NCI-H748 treated with DMSO at 0.1 percent for 48 hours (cell line): ENCODE measurements at regions not wholly inside any gene's neighbourhood (a gene's known extent, or its start where the extent isn't known, plus 50 kb on each side); places are given as distances from the start of the nearest gene placed in this dataset.

Source experiments
- DNase-seq: peaks from one replicate; lab custom pipeline; 2025; lab: John Stamatoyannopoulos, UW

DNA sequence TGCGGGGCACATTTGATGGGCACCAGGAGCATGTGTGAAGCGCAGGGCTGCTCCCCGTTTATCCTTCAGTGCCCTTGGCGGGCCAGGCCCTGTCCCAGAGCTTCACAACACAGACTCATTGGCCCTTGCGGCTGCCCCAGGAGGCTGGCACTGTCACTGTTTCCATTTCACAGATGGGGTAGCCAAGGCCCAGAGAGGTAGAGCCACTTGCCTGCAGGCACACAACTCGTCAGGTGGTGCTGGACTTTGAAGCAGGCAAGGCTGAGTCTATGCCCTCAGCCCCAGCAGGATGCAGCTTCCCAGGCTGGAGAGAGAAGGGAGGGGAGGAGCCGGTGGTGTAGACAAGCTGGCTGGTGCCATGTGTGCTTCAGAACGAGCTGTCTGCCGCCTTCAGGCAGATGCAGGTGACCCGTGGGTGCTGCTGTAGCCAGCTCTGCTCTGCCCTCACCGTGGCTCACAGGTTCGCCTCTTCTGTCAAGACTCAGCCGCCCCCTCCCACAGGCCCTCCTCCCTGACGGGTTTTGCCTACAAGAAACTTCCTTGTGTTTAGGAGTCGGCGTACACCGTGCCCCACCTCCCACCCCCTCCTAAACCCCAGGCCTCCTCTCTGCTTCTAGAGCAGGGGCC, 232.3 kb upstream of the CIBAR2 start:
- no peak for DNase-seq

DNA sequence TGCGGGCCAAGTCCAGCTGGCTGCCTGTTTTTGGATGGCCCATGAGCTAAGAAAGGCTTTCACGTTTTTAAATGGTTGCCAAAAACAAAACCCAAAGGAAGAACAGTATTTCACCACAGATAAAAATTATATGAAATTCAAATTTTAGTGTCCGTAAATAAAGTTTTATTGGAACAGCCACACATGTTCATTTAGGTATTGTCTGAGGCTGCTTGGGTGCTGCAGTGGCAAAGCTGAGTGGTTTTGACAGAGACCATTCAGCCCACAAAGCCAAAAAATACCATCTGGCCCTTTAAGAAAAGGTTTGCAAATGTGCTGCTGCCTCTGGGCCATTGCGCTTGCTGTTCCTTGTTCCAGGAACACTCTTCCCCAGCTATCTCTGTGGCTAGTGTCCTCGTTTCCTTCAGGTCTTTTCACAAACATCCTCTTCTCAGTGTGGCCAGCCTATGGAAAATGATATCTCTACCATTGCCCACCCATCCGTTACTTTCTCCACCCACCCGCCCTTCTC, 232.9 kb upstream of the CIBAR2 start:
- no peak for DNase-seq

DNA sequence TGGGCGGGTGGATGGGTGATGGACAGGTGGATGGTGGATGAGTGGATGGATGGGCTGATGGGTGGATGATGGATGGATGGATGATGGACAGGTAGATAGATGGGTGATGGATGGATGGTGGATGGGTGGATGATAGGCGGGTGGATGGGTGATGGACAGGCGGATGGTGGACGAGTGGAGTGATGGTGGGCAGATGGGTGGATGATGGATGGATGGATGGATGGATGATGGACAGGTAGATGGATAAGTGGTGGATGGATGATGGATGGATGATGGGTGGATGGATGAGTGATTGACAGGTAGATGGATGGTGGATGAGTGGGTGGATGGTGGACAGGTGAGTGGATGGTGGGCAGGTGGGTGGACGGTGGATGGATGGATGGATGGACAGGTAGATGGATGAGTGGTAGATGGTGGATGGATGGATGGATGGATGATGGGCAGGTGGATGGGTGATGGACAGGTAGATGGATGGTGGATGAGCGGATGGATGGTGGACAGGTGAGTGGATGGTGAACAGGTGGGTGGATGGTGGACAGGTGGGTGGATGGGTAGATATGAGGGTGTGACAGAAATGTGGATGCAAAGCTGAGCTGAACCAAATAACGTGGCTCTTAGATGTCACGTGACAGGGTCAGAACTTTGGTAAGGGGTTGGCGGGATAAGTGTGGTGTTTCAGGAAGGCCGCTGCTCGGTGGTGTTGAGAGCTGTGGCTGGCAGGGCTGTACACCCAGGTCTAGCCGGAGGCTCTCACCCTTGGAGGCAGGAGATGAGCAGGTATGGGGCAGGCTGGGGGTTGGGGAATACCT, 234.3 kb upstream of the CIBAR2 start:
- no peak for DNase-seq

DNA sequence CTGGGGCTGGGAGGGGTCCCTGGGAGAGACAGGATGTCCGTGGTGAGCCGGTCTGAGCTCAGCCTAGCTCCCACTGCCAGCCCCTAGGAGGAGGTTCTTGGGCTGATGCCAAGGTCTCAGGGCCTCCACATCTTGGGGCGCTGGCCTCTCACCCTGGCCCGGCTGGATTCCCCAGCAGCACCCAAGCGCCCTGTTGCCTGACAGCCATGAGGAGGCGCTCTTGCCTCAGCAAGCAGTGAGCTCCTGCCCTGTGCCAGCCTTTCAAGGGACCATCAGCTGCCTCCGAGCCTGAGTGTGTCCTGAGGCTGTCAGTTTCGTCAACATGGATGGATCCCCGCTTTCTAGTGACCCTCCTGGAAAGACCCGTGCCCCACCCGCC, 234.9 kb upstream of the CIBAR2 start:
- no peak for DNase-seq

DNA sequence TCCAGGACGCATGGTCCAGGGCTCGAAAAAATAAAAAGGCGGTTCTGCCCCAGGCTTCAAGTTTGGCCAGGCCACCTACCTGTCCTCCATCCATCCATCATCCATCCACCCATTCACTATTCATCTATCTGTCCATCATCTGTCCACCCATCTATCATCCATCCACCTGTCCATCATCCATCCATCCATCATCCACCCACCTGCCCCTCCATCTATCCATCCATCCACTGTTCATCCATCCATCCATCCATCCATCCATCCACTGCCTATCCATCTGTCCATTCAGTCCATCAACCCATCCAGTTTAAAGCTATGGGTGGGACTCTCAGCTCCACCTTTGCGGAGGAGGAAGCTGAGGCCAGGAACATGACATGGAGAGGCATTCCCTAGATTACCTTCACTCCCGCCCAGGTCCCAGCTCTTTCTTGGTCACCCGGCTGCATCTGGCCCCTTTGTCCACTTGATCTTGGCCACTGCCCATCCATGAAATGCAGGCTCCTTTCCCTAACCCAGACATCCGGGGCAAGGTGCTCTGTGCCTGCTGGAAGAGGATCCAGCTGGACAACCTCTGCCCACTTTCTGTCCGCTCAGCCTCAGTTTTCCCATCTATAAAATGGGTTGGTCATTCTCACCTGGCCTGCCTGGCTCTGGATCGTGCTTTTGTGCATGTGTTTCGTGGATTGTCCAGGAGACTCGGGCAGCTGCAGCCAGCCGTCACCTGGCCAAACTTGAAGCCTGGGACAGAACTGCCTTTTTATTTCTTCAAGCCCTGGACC, 236.0 kb upstream of the CIBAR2 start:
- DNase-seq: no peak

DNA sequence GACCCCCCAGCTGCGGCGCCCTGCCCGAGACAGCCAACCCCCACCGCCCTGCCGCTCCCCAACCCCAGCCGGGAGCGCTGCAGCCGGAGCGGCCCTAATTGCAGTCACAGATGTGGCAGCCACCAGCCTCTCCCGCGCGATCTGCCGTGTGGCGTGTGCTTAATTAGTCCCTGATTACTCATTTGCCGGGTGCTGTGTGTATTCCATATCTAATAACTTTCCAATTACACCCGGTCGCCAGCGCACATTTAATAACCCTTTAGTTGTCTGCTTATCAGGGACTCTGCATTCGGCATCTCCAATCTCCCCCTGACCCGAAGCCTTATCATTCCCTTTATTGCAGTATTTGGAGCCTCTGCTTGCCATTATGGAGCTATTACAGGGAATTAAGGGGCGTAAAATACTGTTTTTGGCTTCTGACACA, 236.7 kb upstream of the CIBAR2 start:
- no peak for DNase-seq

DNA sequence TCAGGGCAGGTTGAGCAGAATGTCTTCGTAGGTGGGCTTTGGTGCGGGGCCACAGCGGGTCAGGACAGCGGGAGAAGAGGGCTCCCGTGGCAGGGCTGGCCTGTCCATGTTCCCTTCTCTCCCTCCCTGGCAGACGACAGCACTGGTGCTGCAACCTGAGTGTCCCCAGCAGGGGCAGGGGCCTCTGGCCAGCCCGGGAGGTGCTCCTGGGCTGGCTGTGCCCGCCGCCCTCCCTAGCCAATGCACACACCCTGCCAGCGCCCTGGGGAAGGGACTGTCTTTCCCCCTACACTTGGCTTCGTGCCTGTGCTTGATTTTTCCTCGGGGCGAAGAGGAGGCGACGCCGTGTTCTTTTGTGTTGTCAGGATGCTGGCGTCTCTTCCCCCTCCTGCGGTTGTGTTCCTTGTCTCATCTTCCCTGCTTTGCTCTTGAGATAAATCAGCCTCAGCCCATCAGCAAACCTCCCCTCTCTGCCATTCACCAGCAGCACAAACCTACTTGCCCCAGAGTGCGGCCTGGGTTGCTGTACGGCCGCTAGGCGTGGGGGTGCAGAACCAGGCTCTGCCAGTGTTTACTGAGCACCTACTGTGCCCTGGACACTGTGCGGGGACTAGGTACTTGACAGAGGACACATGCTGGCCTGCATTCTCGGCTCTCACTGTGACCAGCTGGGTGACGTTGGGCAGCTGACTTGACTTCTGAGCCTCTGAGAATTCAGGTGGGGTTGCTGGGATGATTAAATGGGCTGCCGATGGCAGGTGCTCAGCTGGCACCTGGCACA, 237.3 kb upstream of the CIBAR2 start:
- DNase-seq: no peak

DNA sequence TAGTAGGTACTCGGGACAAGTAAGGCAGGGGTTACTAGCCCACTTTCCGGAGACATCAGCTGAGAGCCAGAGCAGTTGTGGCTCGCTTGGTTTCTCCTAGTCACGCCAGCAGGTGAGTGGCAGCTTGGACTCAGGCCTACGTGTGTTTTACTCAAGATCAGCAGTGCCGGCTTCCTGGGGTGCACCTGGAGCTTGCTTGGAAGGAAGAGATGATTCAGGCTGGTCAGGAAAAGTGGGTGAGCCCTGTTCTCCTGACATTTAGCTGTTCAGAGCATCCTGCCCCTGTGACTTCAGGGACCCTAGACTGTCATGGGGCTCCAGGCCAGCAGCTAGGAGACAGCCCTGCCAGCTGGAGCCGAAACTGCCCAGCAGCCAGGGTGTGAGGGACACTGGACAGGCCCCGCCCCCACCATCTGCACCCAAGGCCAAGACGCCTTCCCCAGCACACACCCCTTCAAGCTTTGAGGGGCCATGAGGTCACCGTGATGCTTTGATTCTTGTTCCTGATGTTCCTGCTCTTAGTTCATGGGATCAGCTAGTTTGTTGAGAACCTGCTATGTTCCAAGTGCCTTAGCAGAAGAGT, 238.0 kb upstream of the CIBAR2 start:
- DNase-seq: no peak

DNA sequence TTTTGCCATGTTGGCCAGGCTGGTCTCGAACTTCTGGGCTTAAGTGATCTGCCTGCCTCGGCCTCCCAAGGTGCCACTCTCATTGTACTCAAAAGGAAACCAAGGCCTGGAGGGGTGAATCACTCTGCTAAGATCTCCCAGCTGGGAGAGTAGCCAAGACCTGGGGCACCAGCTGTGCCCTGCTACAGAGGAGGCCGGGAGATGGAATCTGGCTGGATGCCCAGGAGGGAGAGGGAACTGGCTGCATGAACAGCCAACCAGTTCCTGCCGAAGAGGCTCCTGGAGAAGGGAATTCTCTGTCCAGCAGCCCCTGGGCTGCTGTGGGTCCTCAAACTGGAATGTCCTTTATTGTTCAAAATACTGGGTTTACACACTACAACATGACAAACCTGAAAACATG, 238.7 kb upstream of the CIBAR2 start:
- no peak for DNase-seq

DNA sequence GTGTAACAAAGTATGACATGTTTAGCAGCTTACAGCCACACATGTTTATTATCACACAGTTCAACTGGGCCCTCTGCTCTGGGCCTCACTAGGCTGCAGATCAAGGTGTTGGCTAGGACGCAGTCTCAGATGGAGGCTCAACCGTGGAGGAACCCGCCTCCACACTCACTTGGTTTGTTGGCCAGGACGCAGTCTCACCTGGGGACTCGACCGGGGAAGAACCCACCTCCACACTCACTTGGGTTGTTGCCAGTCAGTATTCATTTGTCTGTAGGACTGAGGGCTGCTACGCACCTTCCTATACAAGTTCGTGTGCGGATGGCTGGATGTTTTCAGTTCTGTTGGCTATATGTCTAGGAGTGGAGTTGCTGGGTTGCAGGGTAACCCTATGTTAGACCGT, 240.7 kb upstream of the CIBAR2 start:
- no peak for DNase-seq

DNA sequence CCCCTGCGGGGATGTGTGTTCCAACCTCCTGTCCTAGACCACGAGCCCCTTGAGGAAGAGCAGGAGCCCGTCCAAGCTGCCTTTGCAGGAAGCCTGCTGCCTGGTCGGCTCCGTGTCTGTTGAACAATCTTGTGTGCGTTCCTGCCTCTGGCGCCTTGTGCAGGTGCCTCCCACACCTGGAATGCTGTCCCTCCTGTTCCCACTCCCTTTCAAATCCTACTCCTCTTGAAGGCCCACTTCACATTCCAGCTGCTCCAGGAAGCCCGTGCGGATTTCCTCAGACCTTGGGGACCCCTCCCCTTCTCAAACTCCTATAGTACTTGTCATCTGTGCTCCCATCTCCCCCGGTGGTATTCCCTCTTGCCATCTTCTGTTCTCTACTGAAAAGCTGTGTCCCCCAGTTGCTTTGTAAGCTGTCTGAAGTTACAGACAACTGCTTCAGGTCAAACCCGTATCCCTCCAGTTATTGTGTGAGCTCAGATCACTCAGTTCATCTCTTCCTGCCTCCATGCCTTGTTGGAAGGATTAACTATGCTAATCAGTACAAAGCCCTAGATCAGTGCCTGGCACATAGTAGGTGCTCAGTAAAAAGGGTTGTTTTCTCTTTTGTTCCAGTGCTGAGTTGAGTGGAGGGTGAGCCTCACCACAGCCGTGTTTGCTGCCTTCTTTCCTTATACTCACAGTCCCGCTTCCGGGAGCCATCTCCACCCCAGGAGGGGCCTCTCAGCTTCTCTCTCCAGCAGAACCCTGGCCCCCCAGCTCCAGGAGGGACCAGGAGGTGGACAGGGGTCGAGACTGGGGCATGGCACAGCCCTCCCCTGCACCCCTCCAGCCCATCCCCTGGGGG, 241.8 kb upstream of the CIBAR2 start:
- no peak for DNase-seq

DNA sequence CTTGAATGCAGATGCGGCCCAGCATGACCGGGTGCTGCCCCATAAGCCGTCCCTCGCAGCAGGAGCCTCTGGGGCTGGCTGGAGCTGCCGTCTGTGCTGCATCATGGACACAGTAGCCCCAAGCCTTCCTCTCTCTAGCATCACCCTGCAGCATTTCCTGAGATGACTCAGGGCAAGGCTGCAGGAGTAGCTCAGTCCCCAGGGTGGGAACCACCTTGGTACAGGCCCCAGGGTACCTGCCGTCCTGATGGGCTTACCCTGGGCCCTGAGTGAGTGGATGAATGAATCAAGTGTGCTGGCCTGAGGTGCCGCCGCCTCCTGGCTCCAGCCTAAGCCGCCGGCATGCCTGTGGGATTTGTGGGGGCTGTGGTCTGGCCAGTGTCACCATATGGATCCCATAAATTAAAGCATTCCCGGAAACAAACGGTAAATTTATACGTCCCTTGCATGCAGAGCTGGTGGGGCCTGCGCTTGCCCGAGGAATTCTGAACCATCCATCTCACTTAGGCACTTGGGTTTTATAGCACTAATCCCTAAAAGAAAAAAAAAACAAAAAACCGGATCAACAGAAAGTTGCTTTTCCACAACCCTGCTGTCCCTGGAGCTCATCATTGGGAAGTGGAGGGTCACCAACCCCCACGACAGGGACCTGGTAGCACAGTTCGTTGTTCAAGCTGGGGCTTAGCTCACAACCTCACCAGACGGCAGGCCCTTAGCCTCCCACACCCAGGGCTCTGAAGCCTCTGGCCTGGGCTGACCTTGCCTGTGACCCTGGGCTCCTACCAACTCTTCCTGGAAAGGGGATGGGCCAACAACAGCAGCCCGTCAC, 242.6 kb upstream of the CIBAR2 start:
- DNase-seq: no peak

DNA sequence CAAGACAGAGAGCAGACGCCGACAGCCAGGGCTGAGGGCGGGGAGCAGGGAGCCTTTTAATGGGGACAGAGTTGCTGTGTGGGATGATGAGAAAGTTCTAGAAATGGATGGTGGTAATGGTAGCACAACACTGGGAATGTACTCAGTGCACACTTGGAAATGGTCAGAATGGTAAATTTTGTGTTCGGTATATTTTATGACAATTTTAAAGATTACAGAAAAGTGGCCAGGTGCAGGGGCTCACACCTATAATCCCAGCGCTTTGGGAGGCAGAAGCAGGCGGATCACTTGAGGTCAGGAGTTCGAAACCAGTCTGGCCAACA, 243.2 kb upstream of the CIBAR2 start:
- no peak for DNase-seq

DNA sequence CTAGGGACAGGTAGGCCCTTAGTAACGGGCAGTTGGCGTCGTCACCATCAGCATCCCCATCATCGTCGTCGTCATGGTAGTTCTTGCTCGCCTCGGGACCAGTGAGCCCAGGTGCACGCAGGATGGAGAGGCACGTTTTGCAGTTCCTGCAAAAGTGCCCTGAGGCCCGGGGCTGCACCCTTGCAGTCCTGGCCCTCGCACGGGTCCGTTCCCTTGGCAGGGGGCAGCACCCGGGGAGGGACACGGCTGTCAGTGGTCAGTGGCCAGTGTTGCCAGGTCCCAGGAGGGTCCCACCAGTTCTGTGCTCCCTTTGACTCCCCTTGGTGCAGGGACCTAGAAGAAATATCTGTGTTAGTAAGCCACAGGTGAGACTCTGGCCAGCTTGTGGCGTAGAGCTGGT, 243.9 kb upstream of the CIBAR2 start:
- no peak for DNase-seq

DNA sequence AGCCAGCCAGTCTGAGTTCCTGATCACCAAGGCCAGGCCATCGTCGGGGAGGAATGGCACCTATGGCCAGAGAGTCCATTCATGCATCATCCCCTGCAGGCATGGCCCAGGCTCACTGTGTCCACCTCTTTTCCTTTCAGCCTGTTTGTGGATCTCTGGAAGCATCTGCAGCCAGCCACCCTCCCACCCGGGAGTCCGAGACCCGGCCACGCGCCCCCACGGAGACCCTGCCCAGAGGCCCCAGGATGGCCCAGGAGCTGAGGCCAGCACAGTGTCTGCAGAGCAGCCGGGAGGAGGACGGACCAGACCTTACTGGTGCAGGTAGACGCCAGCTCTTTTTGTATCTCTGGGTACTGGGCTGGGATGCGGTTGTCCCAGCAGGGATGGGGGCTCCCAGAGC, 245.1 kb upstream of the CIBAR2 start:
- DNase-seq: no peak

DNA sequence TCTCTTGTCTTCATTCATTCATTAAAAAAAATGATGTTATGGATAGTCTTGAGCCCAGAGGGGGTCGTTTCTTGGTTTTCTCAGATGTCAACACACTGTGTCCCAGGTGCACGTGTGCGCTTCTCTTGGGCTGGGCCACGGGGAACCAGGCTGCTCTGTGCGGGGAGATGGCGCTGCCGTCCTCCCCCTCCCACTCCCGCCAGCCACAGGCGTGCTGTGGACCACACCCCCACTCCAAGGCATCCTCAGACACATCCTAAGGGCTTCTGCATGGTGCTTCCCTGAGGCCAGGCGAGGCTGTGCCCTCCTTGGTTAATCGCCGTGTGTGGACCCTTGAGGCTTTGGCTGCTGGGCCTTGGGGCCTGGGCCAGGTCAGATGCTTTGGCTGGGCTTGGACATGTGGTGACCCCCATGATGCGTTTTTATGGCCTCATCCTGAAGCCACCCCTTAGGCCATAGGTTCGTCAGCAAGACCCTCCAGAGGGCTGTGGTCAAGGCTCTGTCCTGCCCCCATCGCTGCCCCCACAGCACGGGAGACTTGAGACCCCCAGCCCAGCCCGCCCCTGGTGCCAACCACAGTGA, 245.7 kb upstream of the CIBAR2 start:
- DNase-seq: no peak

DNA sequence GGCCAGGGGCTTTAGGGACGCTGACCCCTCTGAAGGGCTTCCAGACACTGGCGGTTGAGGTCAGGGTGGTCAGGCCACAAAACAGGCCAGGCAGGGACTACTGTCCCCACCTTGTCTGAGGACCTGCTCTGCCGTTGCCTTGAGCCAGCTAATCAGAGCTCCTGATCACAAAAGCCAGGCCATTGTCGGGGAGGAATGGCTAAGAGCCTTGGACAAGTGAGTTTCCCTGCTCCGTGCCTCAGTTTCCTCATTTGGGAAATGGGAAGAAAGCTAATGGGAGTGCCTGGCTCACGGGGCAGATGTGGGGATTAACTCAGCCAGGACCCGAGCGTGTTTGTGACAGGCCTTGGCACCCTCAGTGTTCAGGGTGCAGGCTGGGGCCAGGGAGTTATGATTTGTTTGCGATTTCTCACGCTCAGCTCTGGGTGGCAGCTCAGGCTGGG, 246.5 kb upstream of the CIBAR2 start:
- no peak for DNase-seq

DNA sequence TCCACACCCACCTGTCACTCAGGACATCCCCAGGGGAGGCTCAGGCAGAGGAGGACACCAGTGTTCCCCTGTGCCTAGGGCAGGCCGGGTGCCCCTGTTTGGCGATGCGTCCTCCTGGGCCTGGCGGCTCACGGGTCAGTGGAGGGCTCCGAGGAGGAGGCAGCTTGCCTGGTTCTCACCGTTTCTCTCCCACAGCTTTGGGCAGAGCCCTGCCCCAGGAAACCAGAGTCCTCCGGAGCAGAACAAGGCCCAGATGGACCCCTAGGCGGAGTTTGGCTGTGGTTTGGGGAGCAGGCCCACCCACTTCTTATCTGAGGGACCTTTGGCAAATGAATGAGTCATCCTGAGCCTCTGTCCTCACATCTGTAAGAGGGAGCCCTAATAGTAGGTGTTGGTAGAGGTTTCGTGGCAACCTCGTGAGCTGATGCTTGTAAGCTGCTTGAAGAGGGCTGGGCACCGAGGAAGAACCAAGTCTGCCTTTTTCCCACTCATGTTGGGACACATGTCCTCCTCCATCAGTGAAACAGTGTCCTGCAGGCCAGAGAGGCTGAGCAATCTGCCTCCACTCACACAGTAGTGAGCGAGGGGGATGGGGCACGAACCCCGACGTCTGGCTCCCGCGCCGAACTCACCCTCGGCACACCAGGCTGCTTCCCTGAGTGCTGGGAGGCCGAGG, 247.0 kb upstream of the CIBAR2 start:
- DNase-seq: no peak
